GM12872 (cell line): ENCODE measurements at regions not wholly inside any gene's neighbourhood (a gene's known extent, or its start where the extent isn't known, plus 50 kb on each side); places are given as distances from the start of the nearest gene placed in this dataset.

ENCODE experiments used
- TF ChIP-seq, protein P1 (sequence below): IDR thresholded peaks from 3 replicates; pipeline ENCODE4 v1.5.1; 2011; ENCODE audit warnings: low read depth, mild to moderate bottlenecking, low read length, moderate library complexity; ENCODE audit not compliant: insufficient read depth

DNA sequence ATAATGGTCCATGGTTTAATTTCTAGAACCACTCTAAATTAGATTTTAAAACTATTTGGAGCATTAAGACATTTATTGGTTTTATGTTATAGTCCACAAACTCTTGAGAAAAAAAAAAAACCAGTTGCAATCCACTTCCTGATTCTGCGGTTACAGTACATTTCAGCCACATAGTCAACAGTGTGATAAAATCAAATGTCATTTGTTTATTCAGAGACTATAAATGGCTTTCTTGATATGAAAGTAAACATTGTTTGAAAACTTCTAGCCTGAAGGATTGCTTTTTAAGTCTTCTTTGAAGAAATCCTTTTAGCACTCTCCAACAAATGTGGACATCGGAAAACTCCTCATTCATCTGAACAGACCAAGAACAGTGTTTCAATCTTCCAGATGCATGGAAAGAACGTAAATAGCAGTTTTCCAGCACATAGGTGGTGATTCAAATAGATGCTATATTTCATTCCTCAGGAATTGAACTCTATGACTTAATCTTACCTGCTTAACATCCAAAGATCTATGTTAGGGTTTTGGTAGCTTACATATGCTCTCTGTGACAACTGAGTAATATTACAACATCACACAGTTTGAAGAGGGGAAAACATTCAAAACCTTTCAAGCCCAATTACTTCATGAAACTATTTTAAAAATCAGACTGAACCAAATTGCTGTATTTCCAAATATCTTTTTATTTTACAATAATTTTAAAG is 87.8 kb upstream of the UBE2E2 start:
- TF ChIP-seq, protein P1, sequence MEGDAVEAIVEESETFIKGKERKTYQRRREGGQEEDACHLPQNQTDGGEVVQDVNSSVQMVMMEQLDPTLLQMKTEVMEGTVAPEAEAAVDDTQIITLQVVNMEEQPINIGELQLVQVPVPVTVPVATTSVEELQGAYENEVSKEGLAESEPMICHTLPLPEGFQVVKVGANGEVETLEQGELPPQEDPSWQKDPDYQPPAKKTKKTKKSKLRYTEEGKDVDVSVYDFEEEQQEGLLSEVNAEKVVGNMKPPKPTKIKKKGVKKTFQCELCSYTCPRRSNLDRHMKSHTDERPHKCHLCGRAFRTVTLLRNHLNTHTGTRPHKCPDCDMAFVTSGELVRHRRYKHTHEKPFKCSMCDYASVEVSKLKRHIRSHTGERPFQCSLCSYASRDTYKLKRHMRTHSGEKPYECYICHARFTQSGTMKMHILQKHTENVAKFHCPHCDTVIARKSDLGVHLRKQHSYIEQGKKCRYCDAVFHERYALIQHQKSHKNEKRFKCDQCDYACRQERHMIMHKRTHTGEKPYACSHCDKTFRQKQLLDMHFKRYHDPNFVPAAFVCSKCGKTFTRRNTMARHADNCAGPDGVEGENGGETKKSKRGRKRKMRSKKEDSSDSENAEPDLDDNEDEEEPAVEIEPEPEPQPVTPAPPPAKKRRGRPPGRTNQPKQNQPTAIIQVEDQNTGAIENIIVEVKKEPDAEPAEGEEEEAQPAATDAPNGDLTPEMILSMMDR, result no peak

DNA sequence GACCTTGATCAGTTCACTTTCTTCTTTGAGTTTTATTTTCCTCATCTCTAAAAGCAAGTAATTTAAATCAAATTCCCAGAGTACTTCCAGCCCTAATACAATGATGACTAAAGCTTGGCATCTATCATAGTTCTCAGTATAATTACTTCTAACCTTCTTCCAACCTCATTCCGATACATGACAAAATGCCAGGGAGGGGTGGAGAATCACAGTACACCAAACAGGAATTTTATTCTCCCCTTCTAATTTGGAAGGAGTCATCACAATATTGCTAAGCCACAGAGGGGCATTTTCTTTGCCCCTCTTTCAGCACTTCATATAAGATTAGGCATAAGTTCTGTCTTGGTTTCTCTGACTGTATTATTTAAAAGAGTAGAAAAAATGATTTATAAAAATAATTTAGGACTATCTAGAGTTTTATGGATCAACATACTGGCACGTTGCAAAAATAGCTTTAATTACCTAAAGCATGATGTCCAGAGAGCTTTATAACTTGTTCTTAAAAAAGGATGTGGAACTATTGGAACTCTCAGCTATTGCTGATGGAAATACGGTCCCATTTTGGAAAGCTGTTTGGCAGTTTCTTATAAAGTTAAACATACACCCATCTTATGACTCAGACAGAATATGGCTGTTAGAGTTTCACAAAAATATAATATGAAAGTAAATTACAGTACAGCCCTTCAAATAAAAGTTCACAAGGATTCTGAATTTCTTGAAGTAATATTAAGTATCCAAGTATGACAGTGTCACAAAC is 86.9 kb upstream of the UBE2E2 start:
- TF ChIP-seq, protein P1, result no peak

DNA sequence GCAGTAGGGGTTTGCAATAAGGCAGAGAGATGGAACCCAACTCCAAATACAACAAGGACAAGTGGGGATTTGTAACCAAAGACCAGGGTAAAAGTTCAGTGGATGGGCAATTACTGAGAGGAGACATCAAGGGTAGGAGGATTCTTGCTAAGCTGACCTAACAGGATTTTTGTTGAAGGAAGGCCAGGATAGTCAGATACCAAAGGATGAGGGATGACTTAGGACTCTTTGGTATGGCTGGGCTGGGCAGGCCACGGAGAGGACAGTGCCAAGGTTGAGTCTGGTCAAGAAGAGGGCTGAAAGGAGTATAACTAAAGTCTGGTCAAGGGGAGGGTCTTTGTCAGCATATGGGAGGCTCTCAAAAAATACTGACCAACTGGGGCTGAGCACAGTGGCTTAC is 85.3 kb upstream of the UBE2E2 start:
- TF ChIP-seq, protein P1, result no peak

DNA sequence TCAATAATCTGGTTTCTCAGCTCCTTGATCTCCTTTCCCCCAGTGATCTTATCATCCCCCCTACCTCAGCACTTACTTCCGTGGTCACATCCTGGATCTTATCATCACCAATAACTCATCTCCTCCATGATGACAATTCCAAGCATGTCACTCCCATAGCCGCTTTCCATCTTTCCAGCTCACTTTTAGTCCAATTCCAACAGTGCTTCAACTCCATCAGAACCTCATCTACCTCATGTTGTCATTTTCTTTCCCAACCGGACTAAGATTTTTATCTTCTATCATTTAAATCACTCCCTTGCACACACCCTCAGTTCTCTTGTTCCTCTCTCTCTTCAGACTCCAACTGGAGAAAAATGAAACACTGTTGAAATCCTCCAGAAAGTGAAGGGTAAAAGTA is 75.9 kb upstream of the UBE2E2 start:
- TF ChIP-seq, protein P1, result no peak

DNA sequence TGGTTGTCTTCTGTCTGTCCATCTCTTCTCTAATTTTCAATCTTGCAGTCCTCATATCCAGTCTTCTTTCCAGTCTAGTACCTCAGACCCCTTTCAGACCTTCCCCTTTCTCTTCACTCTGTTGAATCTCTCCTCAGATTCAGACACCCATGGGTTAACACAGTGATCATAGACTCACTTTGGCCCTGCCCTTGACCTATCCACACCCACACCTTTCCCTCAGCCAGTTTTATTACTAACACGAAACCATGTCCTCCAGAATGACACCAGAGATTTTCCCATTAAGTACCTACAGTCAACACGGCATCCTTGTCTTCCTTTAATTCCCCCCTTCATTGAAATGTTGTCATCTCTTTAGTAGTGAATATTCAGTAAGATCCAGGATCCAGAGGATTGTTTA is 74.5 kb upstream of the UBE2E2 start:
- TF ChIP-seq, protein P1, result no peak

DNA sequence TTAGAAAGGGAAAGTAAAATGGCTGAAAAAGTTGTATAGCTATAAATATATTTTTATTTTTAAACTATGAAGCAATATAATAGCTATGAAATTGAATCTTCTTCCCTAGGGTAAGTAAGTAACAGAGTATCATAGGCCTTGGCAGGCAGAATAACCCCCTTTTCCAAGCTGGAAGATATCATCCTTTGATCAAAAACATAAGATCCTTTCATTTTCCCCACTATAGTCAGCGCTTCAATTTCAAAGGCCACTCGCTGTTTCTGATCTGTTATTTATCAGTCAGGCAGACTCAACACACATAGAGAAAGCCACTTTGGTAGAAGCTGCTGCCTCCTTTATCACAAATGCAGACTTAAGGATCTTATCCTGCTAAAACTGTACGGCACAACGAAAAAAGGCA is 74.0 kb upstream of the UBE2E2 start:
- TF ChIP-seq, protein P1, result no peak

DNA sequence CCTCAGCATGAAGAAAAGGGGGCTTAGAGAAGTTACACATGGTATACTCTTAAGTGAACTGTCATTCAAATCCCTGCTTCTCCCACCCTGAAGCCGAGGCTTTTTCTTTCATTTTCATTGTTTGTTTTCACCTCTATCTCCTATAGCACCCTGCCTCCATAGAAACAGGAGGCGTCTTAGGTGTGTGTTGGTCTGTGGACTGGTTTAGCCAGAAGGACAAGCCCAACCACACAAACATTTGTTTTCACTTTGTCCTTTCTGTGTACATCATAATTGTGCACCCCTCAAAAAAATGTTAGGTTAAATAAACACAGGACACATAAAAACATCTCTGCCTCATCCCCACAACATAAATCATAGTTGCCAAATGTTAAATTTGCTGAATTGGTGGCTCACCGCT is 73.3 kb upstream of the UBE2E2 start:
- TF ChIP-seq, protein P1, result no peak
